HG02852 (cell line): ENCODE measurements at regions not wholly inside any gene's neighbourhood (a gene's known extent, or its start where the extent isn't known, plus 50 kb on each side); places are given as distances from the start of the nearest gene placed in this dataset.

Source experiments
- ATAC-seq: cut with Tn5 transposase; IDR thresholded peaks from one replicate; pipeline ENCODE4 v1.9.1; 2021; ENCODE audit warnings: mild to moderate bottlenecking, moderate library complexity; ENCODE audit not compliant: unreplicated experiment

GRCh38 chr15:39167164-39168058 lies 413.5 kb upstream of the THBS1 start:
- ATAC-seq, result no peak

GRCh38 chr15:39171944-39172368 lies 408.9 kb upstream of the THBS1 start:
- no peak for ATAC-seq

GRCh38 chr15:39172380-39173281 lies 408.2 kb upstream of the THBS1 start:
- ATAC-seq, result no peak

- no peak for ATAC-seq
Observed at GRCh38 chr15:39173426-39173825, 407.5 kb upstream of the THBS1 start.

GRCh38 chr15:39174332-39174731 lies 406.5 kb upstream of the THBS1 start:
- ATAC-seq, result no peak

- no peak for ATAC-seq
Observed at GRCh38 chr15:39176030-39176429, 404.8 kb upstream of the THBS1 start.

- ATAC-seq, result no peak
Observed at GRCh38 chr15:39177561-39177960, 403.3 kb upstream of the THBS1 start.

- ATAC-seq, result no peak
Observed at GRCh38 chr15:39180030-39180429, 400.8 kb upstream of the THBS1 start.

- ATAC-seq, result no peak
Observed at GRCh38 chr15:39180483-39180933, 400.4 kb upstream of the THBS1 start.

GRCh38 chr15:39181056-39181747 lies 399.7 kb upstream of the THBS1 start:
- ATAC-seq, result no peak

- no peak for ATAC-seq
Observed at GRCh38 chr15:39181940-39182339, 398.9 kb upstream of the THBS1 start.

GRCh38 chr15:39183164-39183881 lies 397.6 kb upstream of the THBS1 start:
- no peak for ATAC-seq

GRCh38 chr15:39184701-39185390 lies 396.0 kb upstream of the THBS1 start:
- ATAC-seq, result no peak

- no peak for ATAC-seq
Observed at GRCh38 chr15:39188314-39188713, 392.6 kb upstream of the THBS1 start.

GRCh38 chr15:39188930-39189329 lies 391.9 kb upstream of the THBS1 start:
- ATAC-seq, result no peak

GRCh38 chr15:39191871-39192291 lies 389.0 kb upstream of the THBS1 start:
- ATAC-seq, result no peak

GRCh38 chr15:39192351-39192750 lies 388.5 kb upstream of the THBS1 start:
- no peak for ATAC-seq

GRCh38 chr15:39192979-39193560 lies 387.8 kb upstream of the THBS1 start:
- ATAC-seq, result no peak

- ATAC-seq, result no peak
Observed at GRCh38 chr15:39193611-39194010, 387.3 kb upstream of the THBS1 start.
